GM13977 (cell line): ENCODE measurements at regions not wholly inside any gene's neighbourhood (a gene's known extent, or its start where the extent isn't known, plus 50 kb on each side); places are given as distances from the start of the nearest gene placed in this dataset.

ENCODE experiments used
- DNase-seq: peaks from one replicate; pipeline ENCODE4 v3.0.0; 2012; ENCODE audit warnings: low spot score
- CTCF ChIP-seq: IDR thresholded peaks from 2 replicates; pipeline ENCODE4 v1.5.1; 2012; ENCODE audit warnings: mild to moderate bottlenecking, control low read depth; ENCODE audit not compliant: insufficient read depth; ENCODE audit errors: extremely low read depth, missing control alignments
- in situ Hi-C: fragments of 300-500 bp; cut with MboI; formaldehyde crosslinking; loops from one replicate; pipeline ENCODE4 v1.12.0; 2022; ENCODE audit warnings: low sequenced_read_pairs, low pct_unique_long_range_greater_than_20kb, mixed read lengths, inconsistent platforms; ENCODE audit not compliant: unreplicated experiment

GRCh38 chr4:104826171-104826570, 320.5 kb upstream of the TET2 start:
- no peak for TF ChIP-seq CTCF
- no peak for DNase-seq
- in situ Hi-C loops, result no loop called here

GRCh38 chr4:104829761-104830160, 316.9 kb upstream of the TET2 start:
- DNase-seq, result no peak
- TF ChIP-seq CTCF, result no peak
- in situ Hi-C loops, result no loop called here

- no peak for TF ChIP-seq CTCF
- in situ Hi-C loops, result no loop called here
- no peak for DNase-seq
Observed at GRCh38 chr4:104848597-104849225, 298.0 kb upstream of the TET2 start.

- DNase-seq, result no peak
- in situ Hi-C loops, result loop anchor here (10.0 kb wide), 2 partner anchors 195 to 795 kb away; no protein-coding TSS in a partner anchor
- no peak for TF ChIP-seq CTCF
Observed at GRCh38 chr4:104859601-104860237, 287.0 kb upstream of the TET2 start.

- TF ChIP-seq CTCF, result peak; percentile 81
- in situ Hi-C loops, result loop anchor here (10.0 kb wide), 2 partner anchors 194 to 796 kb away; no protein-coding TSS in a partner anchor
- peak; percentile 68 for DNase-seq
Observed at GRCh38 chr4:104860238-104861123, 286.2 kb upstream of the TET2 start.

GRCh38 chr4:104866809-104867208, 279.9 kb upstream of the TET2 start:
- TF ChIP-seq CTCF, result no peak
- no peak for DNase-seq
- in situ Hi-C loops, result loop anchor here (10.0 kb wide), 2 partner anchors 188 to 802 kb away; no protein-coding TSS in a partner anchor
